Trophoblast cell (in vitro differentiated cells and primary cell): ENCODE measurements at regions not wholly inside any gene's neighbourhood (a gene's known extent, or its start where the extent isn't known, plus 50 kb on each side); places are given as distances from the start of the nearest gene placed in this dataset.

ENCODE experiments used
- DNase-seq, 2 donors: peaks; one replicate each; pipeline ENCODE4 v3.0.0-alpha.2; 2016
- H2AFZ ChIP-seq: 2 replicates; pipeline ENCODE4 v1.6.1; 2013; ENCODE audit warnings: low read length, moderate library complexity, mild to moderate bottlenecking; ENCODE audit not compliant: insufficient read depth, poor library complexity
- H2AK5ac ChIP-seq: 2 replicates; pipeline ENCODE4 v1.6.1; 2013; ENCODE audit warnings: mild to moderate bottlenecking, low read length
- H2BK120ac ChIP-seq: 2 replicates; pipeline ENCODE4 v1.6.1; 2013; ENCODE audit warnings: low read length, mild to moderate bottlenecking, moderate library complexity; ENCODE audit not compliant: insufficient read depth, poor library complexity
- H2BK12ac ChIP-seq: 2 replicates; pipeline ENCODE4 v1.6.1; 2013; ENCODE audit warnings: mild to moderate bottlenecking, low read length, moderate library complexity
- H2BK5ac ChIP-seq: 2 replicates; pipeline ENCODE4 v1.6.1; 2013; ENCODE audit warnings: low read length, low read depth, moderate library complexity, mild to moderate bottlenecking; ENCODE audit not compliant: poor library complexity
- H3K14ac ChIP-seq: 2 replicates; pipeline ENCODE4 v1.6.1; 2013; ENCODE audit warnings: mild to moderate bottlenecking, low read length
- H3K18ac ChIP-seq: 2 replicates; pipeline ENCODE4 v1.6.1; 2013; ENCODE audit warnings: mild to moderate bottlenecking, low read length
- H3K23ac ChIP-seq: 2 replicates; pipeline ENCODE4 v1.6.1; 2013; ENCODE audit warnings: low read length
- H3K27ac ChIP-seq: 2 replicates; pipeline ENCODE4 v1.5.1; 2013; ENCODE audit warnings: low read depth, mild to moderate bottlenecking, inconsistent platforms, low read length, moderate library complexity
- H3K27me3 ChIP-seq: 2 replicates; pipeline ENCODE4 v1.6.1; 2013; ENCODE audit warnings: inconsistent platforms, mild to moderate bottlenecking, low read length, moderate library complexity; ENCODE audit not compliant: insufficient read depth
- H3K36me3 ChIP-seq, 2 experiments: 1 replicate in 1 of 2; 2 replicates in 1 of 2; pipeline ENCODE4 v1.6.1; 2013; ENCODE audit warnings: low read length in 2 of 2, mild to moderate bottlenecking in 2 of 2, moderate library complexity in 1 of 2; ENCODE audit not compliant: insufficient read depth in 2 of 2, control insufficient read depth in 1 of 2
- H3K4ac ChIP-seq: 2 replicates; pipeline ENCODE4 v1.6.1; 2013; ENCODE audit warnings: low read depth, mild to moderate bottlenecking, low read length, moderate library complexity
- H3K4me1 ChIP-seq, 2 experiments: 1 replicate in 1 of 2; 2 replicates in 1 of 2; pipeline ENCODE4 v1.6.1; 2013; ENCODE audit warnings: low read length in 2 of 2, mild to moderate bottlenecking in 2 of 2, moderate library complexity in 1 of 2; ENCODE audit not compliant: insufficient read depth in 2 of 2, control insufficient read depth in 1 of 2
- H3K4me2 ChIP-seq: 2 replicates; pipeline ENCODE4 v1.6.1; 2013; ENCODE audit warnings: inconsistent platforms, mild to moderate bottlenecking, low read length, moderate library complexity
- H3K4me3 ChIP-seq: 2 replicates; pipeline ENCODE4 v1.5.1; 2013; ENCODE audit warnings: mild to moderate bottlenecking, low read depth, low read length, inconsistent platforms
- H3K79me1 ChIP-seq: one replicate; pipeline ENCODE4 v1.6.1; 2013; ENCODE audit warnings: low read length
- H3K79me2 ChIP-seq: 2 replicates; pipeline ENCODE4 v1.6.1; 2013; ENCODE audit warnings: low read length, mild to moderate bottlenecking; ENCODE audit not compliant: control insufficient read depth, insufficient read depth, poor library complexity
- H3K9ac ChIP-seq: 2 replicates; pipeline ENCODE4 v1.6.1; 2013; ENCODE audit warnings: mild to moderate bottlenecking, low read length
- H3K9me3 ChIP-seq: 2 replicates; pipeline ENCODE4 v1.6.1; 2013; ENCODE audit warnings: low read depth, mild to moderate bottlenecking, control low read depth, inconsistent platforms, low read length; ENCODE audit not compliant: insufficient read depth
- H4K12ac ChIP-seq: 2 replicates; pipeline ENCODE4 v1.6.1; 2013; ENCODE audit warnings: low read depth, mild to moderate bottlenecking, low read length, moderate library complexity
- H4K8ac ChIP-seq: 2 replicates; pipeline ENCODE4 v1.6.1; 2013; ENCODE audit warnings: low read depth, mild to moderate bottlenecking, low read length, moderate library complexity
- H4K91ac ChIP-seq: one replicate; pipeline ENCODE4 v1.6.1; 2013; ENCODE audit warnings: low read depth, mild to moderate bottlenecking, low read length, moderate library complexity
- WGBS: extraction: QIAGEN DNeasy Blood & Tissue Kit; methylation state at CpG from one replicate; pipeline ENCODE4 v1.1.7; 2013; ENCODE audit warnings: missing lambda C conversion rate; ENCODE audit not compliant: insufficient read length, insufficient coverage; ENCODE audit errors: extremely low coverage; 5-methylcytosine and 5-hydroxymethylcytosine counted together

DNA sequence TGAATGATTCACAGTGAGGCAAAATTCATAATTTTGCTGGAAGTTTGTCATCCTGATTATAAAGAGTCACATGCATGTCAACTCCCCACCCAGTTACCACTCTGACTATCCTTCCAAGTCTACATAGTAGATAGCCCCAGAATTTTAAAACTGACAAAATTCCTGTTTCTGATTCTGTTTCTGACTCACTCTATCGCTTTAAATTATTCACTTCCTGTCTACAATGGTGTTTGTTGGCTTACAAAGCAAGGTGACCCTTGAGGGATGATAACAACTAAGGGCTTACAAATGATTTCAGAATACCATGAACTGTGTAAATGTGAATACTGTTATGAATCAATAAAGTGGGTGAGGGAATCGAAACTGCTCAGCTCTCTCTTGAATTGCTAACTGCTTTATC lies 98.7 kb upstream of the KL start:
- no peaks in the 10 kb centered on the region for H3K4me1 ChIP-seq
- no peak overlapping the region for H3K23ac ChIP-seq
- no peak overlapping the region for H3K27ac ChIP-seq
- no peak overlapping the region for H3K4me3 ChIP-seq
- no peak for DNase-seq
- no peaks in the 10 kb centered on the region for H3K36me3 ChIP-seq
- no peak overlapping the region for H3K4me2 ChIP-seq
- H2BK5ac ChIP-seq = no peak overlapping the region
- no CpG with 5 or more reads among the region's 2 CpGs for WGBS
- H2AK5ac ChIP-seq = no peak overlapping the region
- no peak overlapping the region for H3K14ac ChIP-seq
- no peak overlapping the region for H3K18ac ChIP-seq
- H4K91ac ChIP-seq = no peak overlapping the region
- H3K4ac ChIP-seq = no peak overlapping the region
- H2AFZ ChIP-seq = no peak overlapping the region
- H3K79me1 ChIP-seq = no peaks in the 10 kb centered on the region
- H2BK12ac ChIP-seq = no peak overlapping the region
- H3K9me3 ChIP-seq = no peaks in the 10 kb centered on the region
- no peak overlapping the region for H4K12ac ChIP-seq
- no peak overlapping the region for H3K9ac ChIP-seq
- H4K8ac ChIP-seq = no peak overlapping the region
- H3K27me3 ChIP-seq = no peaks in the 10 kb centered on the region
- H2BK120ac ChIP-seq = no peak overlapping the region
- H3K79me2 ChIP-seq = no peaks in the 10 kb centered on the region

- no peak overlapping the region for H3K14ac ChIP-seq
- no peak overlapping the region for H4K91ac ChIP-seq
- WGBS = no CpG with 5 or more reads among the region's 1 CpG
- H3K4me3 ChIP-seq = no peak overlapping the region
- H3K79me2 ChIP-seq = no peaks in the 10 kb centered on the region
- H3K9ac ChIP-seq = no peak overlapping the region
- no peak overlapping the region for H4K8ac ChIP-seq
- no peaks in the 10 kb centered on the region for H3K9me3 ChIP-seq
- H2BK120ac ChIP-seq = no peak overlapping the region
- no peak overlapping the region for H2BK5ac ChIP-seq
- no peak overlapping the region for H3K23ac ChIP-seq
- H3K18ac ChIP-seq = no peak overlapping the region
- H3K4ac ChIP-seq = no peak overlapping the region
- H3K4me2 ChIP-seq = no peak overlapping the region
- no peaks in the 10 kb centered on the region for H3K36me3 ChIP-seq
- no peak overlapping the region for H4K12ac ChIP-seq
- no peaks in the 10 kb centered on the region for H3K4me1 ChIP-seq
- no peak overlapping the region for H2AFZ ChIP-seq
- no peak overlapping the region for H2BK12ac ChIP-seq
- H3K27me3 ChIP-seq = no peaks in the 10 kb centered on the region
- H2AK5ac ChIP-seq = no peak overlapping the region
- no peaks in the 10 kb centered on the region for H3K79me1 ChIP-seq
- no peak for DNase-seq
- no peak overlapping the region for H3K27ac ChIP-seq
These were observed 92.5 kb upstream of the KL start for GRCh38 chr13:32923725-32924124.

- Histone ChIP-seq H2AFZ (no peak overlapping the region), H3K27me3 (no peaks in the 10 kb centered on the region), H4K8ac (no peak overlapping the region), H3K23ac (no peak overlapping the region), H2BK120ac (no peak overlapping the region), H4K12ac (no peak overlapping the region), H3K9me3 (no peaks in the 10 kb centered on the region), H3K79me2 (no peaks in the 10 kb centered on the region), H3K18ac (no peak overlapping the region), H3K36me3 (no peaks in the 10 kb centered on the region), H2BK5ac (no peak overlapping the region), H3K4me1 (no peaks in the 10 kb centered on the region), H4K91ac (no peak overlapping the region), H3K27ac (no peak overlapping the region), H3K9ac (no peak overlapping the region), H3K4ac (no peak overlapping the region), H2BK12ac (no peak overlapping the region), H2AK5ac (no peak overlapping the region), H3K14ac (no peak overlapping the region), H3K4me2 (no peak overlapping the region), H3K79me1 (no peaks in the 10 kb centered on the region), H3K4me3 (no peak overlapping the region)
- no peak for DNase-seq
- no CpG with 5 or more reads among the region's 3 CpGs for WGBS
These were observed 91.3 kb upstream of the KL start for GRCh38 chr13:32924886-32925285.

DNA sequence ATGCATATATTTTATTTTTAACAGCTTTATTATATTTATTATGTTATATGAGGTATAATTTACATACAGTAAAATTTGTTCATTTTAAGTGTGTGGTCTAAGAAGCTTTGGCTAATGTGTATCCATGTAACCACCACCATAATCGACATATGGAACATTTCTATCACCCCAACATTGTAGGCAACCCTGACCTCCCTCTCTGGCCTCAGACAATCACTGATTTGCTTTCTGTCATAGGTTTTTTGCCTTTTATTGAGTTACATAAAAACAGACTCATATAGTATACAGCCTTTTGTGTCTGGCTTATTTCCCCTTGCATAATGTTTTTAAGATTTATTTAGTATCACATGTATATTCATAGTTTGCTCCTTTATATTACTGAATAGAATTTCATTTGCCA lies 90.7 kb upstream of the KL start:
- no peaks in the 10 kb centered on the region for H3K79me1 ChIP-seq
- no peak overlapping the region for H3K4me3 ChIP-seq
- no peaks in the 10 kb centered on the region for H3K36me3 ChIP-seq
- H3K14ac ChIP-seq = no peak overlapping the region
- H3K9ac ChIP-seq = no peak overlapping the region
- no peaks in the 10 kb centered on the region for H3K79me2 ChIP-seq
- no peak overlapping the region for H3K18ac ChIP-seq
- no peak overlapping the region for H2BK12ac ChIP-seq
- H3K4ac ChIP-seq = no peak overlapping the region
- DNase-seq = no peak
- no peak overlapping the region for H2AFZ ChIP-seq
- H4K91ac ChIP-seq = no peak overlapping the region
- no peaks in the 10 kb centered on the region for H3K4me1 ChIP-seq
- H3K27me3 ChIP-seq = no peaks in the 10 kb centered on the region
- no peak overlapping the region for H3K23ac ChIP-seq
- H3K9me3 ChIP-seq = no peaks in the 10 kb centered on the region
- H3K4me2 ChIP-seq = no peak overlapping the region
- H2AK5ac ChIP-seq = no peak overlapping the region
- no peak overlapping the region for H3K27ac ChIP-seq
- no peak overlapping the region for H4K8ac ChIP-seq
- H4K12ac ChIP-seq = no peak overlapping the region
- no peak overlapping the region for H2BK5ac ChIP-seq
- WGBS = no CpG with 5 or more reads among the region's 1 CpG
- no peak overlapping the region for H2BK120ac ChIP-seq
